ENCODE measurements at regions not wholly inside any gene's neighbourhood (a gene's known extent, or its start where the extent isn't known, plus 50 kb on each side); places are given as distances from the start of the nearest gene placed in this dataset.

- Mint-ChIP-seq H3K4me3 (ENCODE audit: unreplicated experiment) (no peak overlapping the region), H3K9me3 (ENCODE audit: unreplicated experiment) (no peaks in the 10 kb centered on the region), H3K27ac (ENCODE audit: unreplicated experiment) (no peak overlapping the region), H3K27me3 (ENCODE audit: unreplicated experiment) (peaks cover 3% of the 10 kb centered on the region), H3K4me1 (ENCODE audit: unreplicated experiment) (peaks cover 1% of the 10 kb centered on the region), H3K36me3 (ENCODE audit: low read depth, unreplicated experiment) (peaks cover 3% of the 10 kb centered on the region)
- no peak for TF ChIP-seq CTCF (IDR thresholded peaks at IDR 0.05; ENCODE audit: unreplicated experiment)
- DNase-seq (ENCODE audit: low spot score), result no peak
Measured at GRCh38 chr11:96614101-96614500, 224.3 kb downstream of the JRKL start.

GRCh38 chr11:96614846-96615245, 225.0 kb downstream of the JRKL start:
- no peak overlapping the region for H3K27ac Mint-ChIP-seq (ENCODE audit: unreplicated experiment)
- TF ChIP-seq CTCF (IDR thresholded peaks at IDR 0.05; ENCODE audit: unreplicated experiment), result no peak
- no peaks in the 10 kb centered on the region for H3K9me3 Mint-ChIP-seq (ENCODE audit: unreplicated experiment)
- no peaks in the 10 kb centered on the region for H3K4me1 Mint-ChIP-seq (ENCODE audit: unreplicated experiment)
- no peak overlapping the region for H3K4me3 Mint-ChIP-seq (ENCODE audit: unreplicated experiment)
- no peak for DNase-seq (ENCODE audit: low spot score)
- peaks cover 3% of the 10 kb centered on the region for H3K36me3 Mint-ChIP-seq (ENCODE audit: low read depth, unreplicated experiment)
- peaks cover 3% of the 10 kb centered on the region for H3K27me3 Mint-ChIP-seq (ENCODE audit: unreplicated experiment)

GRCh38 chr11:96620464-96621044, 230.7 kb downstream of the JRKL start:
- Mint-ChIP-seq H3K27me3 (ENCODE audit: unreplicated experiment) (no peaks in the 10 kb centered on the region), H3K9me3 (ENCODE audit: unreplicated experiment) (no peaks in the 10 kb centered on the region), H3K36me3 (ENCODE audit: low read depth, unreplicated experiment) (no peaks in the 10 kb centered on the region), H3K4me1 (ENCODE audit: unreplicated experiment) (peaks cover 2% of the 10 kb centered on the region), H3K4me3 (ENCODE audit: unreplicated experiment) (no peak overlapping the region), H3K27ac (ENCODE audit: unreplicated experiment) (no peak overlapping the region)
- no peak for TF ChIP-seq CTCF (IDR thresholded peaks at IDR 0.05; ENCODE audit: unreplicated experiment)
- no peak for DNase-seq (ENCODE audit: low spot score)

GRCh38 chr11:96621161-96621560, 231.3 kb downstream of the JRKL start:
- no peaks in the 10 kb centered on the region for H3K27me3 Mint-ChIP-seq (ENCODE audit: unreplicated experiment)
- H3K4me1 Mint-ChIP-seq (ENCODE audit: unreplicated experiment), result peaks cover 2% of the 10 kb centered on the region
- DNase-seq (ENCODE audit: low spot score), result no peak
- H3K9me3 Mint-ChIP-seq (ENCODE audit: unreplicated experiment), result no peaks in the 10 kb centered on the region
- no peak overlapping the region for H3K4me3 Mint-ChIP-seq (ENCODE audit: unreplicated experiment)
- H3K36me3 Mint-ChIP-seq (ENCODE audit: low read depth, unreplicated experiment), result no peaks in the 10 kb centered on the region
- no peak overlapping the region for H3K27ac Mint-ChIP-seq (ENCODE audit: unreplicated experiment)
- no peak for TF ChIP-seq CTCF (IDR thresholded peaks at IDR 0.05; ENCODE audit: unreplicated experiment)

- no peak for DNase-seq (ENCODE audit: low spot score)
- H3K4me3 Mint-ChIP-seq (ENCODE audit: unreplicated experiment), result no peak overlapping the region
- no peaks in the 10 kb centered on the region for H3K27me3 Mint-ChIP-seq (ENCODE audit: unreplicated experiment)
- no peak overlapping the region for H3K27ac Mint-ChIP-seq (ENCODE audit: unreplicated experiment)
- no peaks in the 10 kb centered on the region for H3K9me3 Mint-ChIP-seq (ENCODE audit: unreplicated experiment)
- TF ChIP-seq CTCF (IDR thresholded peaks at IDR 0.05; ENCODE audit: unreplicated experiment), result no peak
- no peaks in the 10 kb centered on the region for H3K36me3 Mint-ChIP-seq (ENCODE audit: low read depth, unreplicated experiment)
- H3K4me1 Mint-ChIP-seq (ENCODE audit: unreplicated experiment), result peaks cover 2% of the 10 kb centered on the region
Measured at GRCh38 chr11:96622026-96622634, 232.3 kb downstream of the JRKL start.
